ENCODE measurements at regions not wholly inside any gene's neighbourhood (a gene's known extent, or its start where the extent isn't known, plus 50 kb on each side); places are given as distances from the start of the nearest gene placed in this dataset.
A peak's percentile ranks its signal among the peaks of the same experiment; 100 is the strongest.

- no peak for DNase-seq
Observed at GRCh38 chr1:58864654-58865053, 80.8 kb upstream of the JUN start.

GRCh38 chr1:58866578-58866977 is 82.7 kb upstream of the JUN start:
- DNase-seq, result no peak

GRCh38 chr1:58869638-58870297 is 85.9 kb upstream of the JUN start:
- DNase-seq, result no peak

- peak; percentile 60 for DNase-seq
Observed at GRCh38 chr1:58870298-58870676, 86.4 kb upstream of the JUN start.

- no peak for DNase-seq
Observed at GRCh38 chr1:58874342-58874741, 90.5 kb upstream of the JUN start.

DNA sequence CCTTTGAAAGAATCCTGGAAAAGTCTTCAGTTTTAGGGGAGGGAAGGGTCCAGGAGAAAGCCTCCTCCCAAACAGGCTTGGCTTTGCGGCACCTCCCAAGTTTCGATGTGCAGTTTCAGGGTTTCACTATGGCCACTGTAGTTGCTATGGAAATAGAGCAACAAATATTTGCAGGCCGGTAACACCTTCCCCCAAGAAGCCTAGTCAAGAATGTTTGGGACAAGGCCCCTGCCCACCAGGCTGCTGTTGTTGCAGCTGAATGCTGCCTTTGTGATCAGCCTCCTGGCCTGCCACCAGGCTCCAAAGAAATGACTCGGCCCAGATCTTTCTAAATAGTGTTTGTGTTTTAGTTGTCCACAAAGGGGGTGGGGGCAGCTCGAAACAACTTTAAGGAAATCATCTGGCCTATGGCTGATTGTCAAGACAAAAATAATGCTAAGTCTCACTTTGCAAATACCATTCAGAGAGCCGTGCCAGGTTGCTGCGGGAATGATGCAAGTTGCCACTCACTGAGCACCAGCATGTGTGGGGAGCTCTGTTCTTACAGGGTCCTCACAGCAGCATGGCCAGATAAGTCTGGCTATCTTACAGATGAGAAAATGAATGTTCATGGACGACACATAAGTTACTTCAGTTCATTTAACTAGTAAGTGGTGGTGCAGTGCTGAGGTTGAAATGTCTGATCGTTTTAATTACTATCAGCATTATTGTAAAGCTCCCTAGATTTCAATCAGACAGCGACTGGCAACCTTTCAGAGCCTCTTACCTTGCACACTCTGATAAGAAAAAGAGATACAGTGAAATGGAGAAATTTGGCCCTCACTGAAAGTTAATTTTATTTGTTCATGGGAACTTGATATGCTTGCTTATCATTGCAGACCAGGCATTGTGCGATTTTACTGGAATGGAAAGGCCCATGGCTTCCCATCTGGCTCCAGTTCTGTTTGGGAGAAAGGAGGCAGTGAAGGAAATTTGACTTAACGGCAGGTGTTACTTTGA is 91.2 kb upstream of the JUN start:
- peak; percentile 79 for DNase-seq

GRCh38 chr1:58879464-58879863 is 95.6 kb upstream of the JUN start:
- DNase-seq, result no peak

DNA sequence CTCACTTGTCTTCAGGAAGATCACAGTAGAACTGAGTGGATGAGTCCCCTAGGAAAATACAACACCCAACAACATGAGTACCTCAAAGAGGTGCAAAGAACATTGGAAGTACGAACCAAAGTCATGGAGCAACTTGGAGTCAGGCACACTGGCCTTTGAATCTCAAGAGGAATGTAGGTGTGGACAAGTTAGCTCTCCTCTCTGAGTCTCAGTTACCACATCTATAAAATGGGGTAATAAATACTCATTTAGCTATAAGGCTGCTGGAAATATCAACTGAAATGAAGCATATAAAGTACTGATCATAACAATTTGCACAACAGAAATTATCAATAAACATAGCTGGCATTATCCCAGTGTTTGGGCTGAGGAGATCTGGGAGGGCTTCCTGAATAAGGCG is 96.7 kb upstream of the JUN start:
- no peak for DNase-seq

GRCh38 chr1:58881471-58881994 is 97.7 kb upstream of the JUN start:
- no peak for DNase-seq

DNA sequence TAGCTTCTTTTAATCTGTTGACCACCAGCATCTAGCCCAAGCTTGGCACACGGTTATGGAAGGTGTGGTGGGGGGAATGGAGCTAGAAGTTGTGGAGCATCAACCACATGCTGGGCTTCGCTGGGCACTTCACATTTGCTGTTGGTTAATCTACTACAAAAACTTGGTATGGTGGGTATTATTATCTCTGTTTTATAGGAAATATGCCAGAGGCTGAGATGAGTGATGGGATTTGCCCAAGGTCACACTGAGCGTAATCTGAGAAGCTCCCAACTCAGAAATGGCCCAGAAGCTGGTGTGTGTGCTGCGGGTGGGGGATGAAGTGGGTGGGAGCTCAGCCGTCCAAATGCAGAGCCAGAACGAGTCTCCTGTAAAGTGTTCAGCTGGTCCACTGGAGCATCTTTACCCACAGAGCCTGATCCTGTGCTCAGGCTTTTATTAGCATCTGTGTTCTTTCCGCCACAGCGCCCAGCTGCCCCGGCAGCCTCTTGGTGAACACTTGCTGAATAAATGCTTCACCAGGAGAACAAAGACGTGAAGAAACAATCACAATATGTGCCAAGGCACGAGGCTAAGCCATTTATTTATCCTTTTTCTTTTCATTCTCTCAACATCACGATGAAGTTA is 98.6 kb upstream of the JUN start:
- DNase-seq, result no peak

GRCh38 chr1:58883037-58883887 is 99.4 kb upstream of the JUN start:
- DNase-seq, result no peak

GRCh38 chr1:58883888-58884482 is 100.1 kb upstream of the JUN start:
- no peak for DNase-seq

DNA sequence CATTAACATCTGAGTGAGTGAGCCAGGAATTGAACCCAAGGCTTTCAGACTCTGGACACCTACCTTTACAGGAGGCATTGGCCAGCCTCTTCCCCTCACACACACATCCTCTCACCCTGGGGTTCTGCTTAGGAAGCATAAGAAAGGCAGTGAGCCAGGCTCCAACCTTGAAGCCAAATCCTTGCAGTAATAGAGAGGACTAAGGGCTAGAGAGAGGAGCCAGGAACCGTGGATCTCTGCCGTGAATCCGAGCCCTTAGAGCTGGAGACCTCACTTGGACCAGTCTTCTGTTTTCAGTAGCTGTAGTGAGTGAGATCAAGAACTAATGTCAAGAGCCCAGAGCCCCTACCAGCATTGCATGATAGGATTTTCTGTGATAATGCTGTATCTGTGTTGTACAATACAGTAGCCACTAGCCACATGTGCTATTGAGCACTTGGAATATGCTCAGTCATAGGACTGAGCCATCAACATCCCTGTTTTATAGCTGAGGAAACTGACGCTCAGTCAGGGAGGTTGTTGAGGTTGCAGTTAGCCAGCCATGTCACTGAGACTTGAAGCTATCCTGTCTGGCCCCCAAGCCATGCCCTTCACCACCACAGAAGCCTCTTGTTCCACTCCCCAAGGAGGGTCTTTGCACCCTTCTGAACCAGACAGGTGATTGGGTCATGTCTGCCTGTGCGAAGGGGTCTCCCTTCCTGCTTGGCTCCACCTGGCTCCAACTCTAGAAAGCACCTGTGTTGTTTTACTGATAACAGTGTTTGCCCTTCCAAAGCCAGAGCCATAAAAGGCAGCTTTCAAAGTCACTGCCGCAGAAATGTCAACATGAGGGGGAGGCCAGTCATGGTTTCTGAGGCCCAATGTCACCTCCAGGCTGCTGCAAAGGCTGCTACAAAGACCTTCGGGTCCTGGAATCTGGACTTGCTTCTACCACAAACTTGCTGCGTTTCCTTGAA is 101.1 kb upstream of the JUN start:
- peak; percentile 74 for DNase-seq

GRCh38 chr1:58885998-58886397 is 102.2 kb upstream of the JUN start:
- DNase-seq, result no peak

GRCh38 chr1:58886611-58887010 is 102.8 kb upstream of the JUN start:
- DNase-seq, result no peak

DNA sequence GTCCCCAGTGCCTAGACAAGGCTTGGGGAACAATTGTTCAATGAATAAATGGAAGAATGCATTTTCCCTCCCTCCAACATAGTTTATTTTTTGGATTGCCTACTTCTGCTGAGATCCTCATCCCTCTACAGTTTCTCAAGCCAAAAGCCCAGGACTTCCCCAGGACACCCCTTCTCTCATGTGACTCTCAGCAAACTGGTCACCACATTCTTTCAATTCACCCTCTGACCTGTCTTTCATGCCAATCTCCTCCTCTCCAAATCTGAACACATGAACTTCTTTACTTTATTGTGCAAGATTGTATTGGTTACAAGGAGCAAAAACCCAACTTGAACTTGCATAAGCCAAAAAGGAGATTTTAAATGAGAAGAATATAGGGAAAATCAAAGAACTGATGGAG is 103.2 kb upstream of the JUN start:
- DNase-seq, result no peak

DNA sequence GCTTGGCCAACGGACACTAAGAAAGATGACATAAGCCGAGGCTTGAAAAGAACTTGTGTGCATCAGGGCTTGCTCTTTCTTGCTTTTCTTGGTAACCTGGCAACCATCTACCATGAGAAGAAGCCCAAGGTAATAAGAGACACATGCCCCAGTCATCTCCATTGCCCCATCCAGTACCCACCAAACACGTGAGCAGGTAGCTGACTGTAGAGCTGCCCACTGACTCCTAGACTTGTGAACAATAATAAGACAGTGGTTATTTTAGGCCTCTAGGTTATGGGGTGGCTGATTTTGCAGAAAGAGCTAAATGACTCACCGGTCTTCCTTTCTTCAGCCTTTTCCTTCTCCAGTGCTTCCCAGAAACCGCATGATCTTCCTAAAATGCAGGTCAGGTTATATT is 105.0 kb upstream of the JUN start:
- no peak for DNase-seq

DNA sequence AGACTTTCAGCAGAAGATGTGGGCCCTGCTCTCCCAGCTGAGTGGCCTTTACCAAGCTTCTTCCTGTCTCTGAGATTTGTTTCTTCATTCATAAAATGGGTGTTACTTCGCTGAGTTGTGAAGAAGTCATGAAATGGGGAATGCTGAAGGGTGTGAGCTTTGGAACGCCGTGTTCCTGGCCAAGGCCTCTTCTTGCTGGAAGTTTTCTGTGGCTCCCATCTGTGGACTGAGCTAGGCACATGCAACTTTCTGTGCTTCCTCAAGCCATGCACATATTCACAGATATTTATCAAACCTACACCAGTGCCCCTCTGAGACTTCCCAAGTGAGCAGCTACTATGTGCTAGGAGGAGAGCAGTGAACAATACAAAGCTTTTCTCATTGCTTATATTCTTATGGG is 106.3 kb upstream of the JUN start:
- DNase-seq, result no peak

DNA sequence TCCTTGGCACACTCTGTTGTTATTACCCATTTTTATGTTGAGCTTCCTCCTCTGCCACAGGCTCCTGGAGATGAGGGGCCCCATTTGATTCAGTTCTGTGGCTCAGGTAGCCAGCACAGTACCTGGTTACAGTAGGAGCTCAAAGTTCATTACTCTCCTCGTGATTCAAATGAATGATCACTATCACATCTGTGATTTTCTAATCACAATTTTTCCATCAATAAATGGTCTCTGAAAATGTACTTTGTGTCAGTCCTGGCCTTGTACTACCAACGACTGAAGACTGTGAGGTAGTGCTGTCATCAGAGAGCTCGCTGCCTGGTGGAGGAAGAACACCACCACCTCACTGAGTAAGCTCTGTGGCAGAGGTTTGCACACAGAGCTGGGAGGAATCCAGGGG is 106.8 kb upstream of the JUN start:
- DNase-seq, result no peak

GRCh38 chr1:58891347-58891746 is 107.5 kb upstream of the JUN start:
- no peak for DNase-seq

DNA sequence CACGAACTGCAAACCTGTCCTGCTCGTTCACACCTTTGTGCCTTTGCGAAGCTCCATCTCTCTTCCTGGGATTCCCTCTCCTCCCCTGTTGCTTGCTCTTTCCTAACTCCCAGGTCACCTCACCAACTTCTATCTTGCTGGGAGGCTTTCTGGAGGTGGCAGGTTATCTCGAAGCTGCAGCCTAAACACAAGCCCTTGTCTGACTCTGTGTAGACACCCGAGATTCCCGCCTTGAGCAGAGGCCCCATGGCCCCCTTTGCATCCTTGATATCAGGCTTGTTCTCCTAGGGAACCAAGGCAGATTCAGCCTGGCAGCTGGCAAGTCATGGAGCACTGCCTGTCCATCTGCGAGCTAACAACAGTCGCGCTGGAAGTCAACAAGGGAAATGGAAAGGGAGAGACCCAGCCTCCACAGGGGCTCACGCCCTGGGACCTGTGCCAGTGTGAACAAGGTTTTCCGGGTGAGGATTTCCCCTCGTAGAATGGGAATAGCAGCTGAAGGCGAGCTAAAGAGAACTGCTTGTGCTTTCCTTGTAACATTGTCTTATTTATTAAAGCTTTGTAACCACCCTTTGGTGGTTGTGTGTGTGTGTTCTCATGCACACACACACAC is 109.5 kb upstream of the JUN start:
- DNase-seq, result peak; percentile 65

All from NCI-H1092 (cell line).